Psoas muscle (tissue), 7 donors: ENCODE measurements at regions not wholly inside any gene's neighbourhood (a gene's known extent, or its start where the extent isn't known, plus 50 kb on each side); places are given as distances from the start of the nearest gene placed in this dataset.

Experiments used
- ATAC-seq, 4 donors: fragments of 200-7000 bp; cut with Tn5 transposase; one replicate each; pipeline ENCODE4 v1.9.1; 2020; ENCODE audit warnings: moderate library complexity in 3 of 4, mild to moderate bottlenecking in 2 of 4
- DNase-seq, 2 donors: peaks; one replicate each; pipeline ENCODE4 v3.0.0-alpha.2; 2020
- H3K27ac ChIP-seq: fragments of 200-600 bp; one replicate; pipeline ENCODE4 v1.8.0; 2022
- H3K27me3 ChIP-seq, 3 donors: fragments of 200-600 bp in 1 of 3; one replicate each; pipeline versions ENCODE4 v1.6.1 to v1.8.0; 2013 to 2022; ENCODE audit warnings: low read length in 2 of 3, mild to moderate bottlenecking in 2 of 3, moderate library complexity in 1 of 3; ENCODE audit not compliant: insufficient read depth in 3 of 3
- H3K36me3 ChIP-seq, 2 donors: fragments of 200-600 bp in 1 of 2; one replicate each; pipeline versions ENCODE4 v1.6.1 to v1.8.0; 2013 to 2022; ENCODE audit warnings: low read depth in 1 of 2, mild to moderate bottlenecking in 1 of 2, moderate library complexity in 1 of 2; ENCODE audit not compliant: insufficient read depth in 1 of 2
- H3K4me1 ChIP-seq: fragments of 200-600 bp; one replicate; pipeline ENCODE4 v1.8.0; 2022
- H3K4me3 ChIP-seq: fragments of 200-600 bp; one replicate; pipeline ENCODE4 v1.8.0; 2022; ENCODE audit warnings: mild to moderate bottlenecking
- H3K9me3 ChIP-seq: fragments of 200-600 bp; one replicate; pipeline ENCODE4 v1.8.0; 2022
- WGBS, 3 donors: extraction: QIAGEN DNeasy Blood & Tissue Kit; methylation state at CpG; one replicate each; pipeline versions ENCODE4 v1.1.6 to v1.1.7; 2013; 5-methylcytosine and 5-hydroxymethylcytosine counted together
- intact Hi-C, 2 donors: fragments of 100-400 bp; cut with DNase I; formaldehyde crosslinking; loops; one replicate each; pipeline versions ENCODE4 v1.11.0 to v1.14.2; 2022
- TF ChIP-seq, protein P1 (sequence below): fragments of 200-600 bp; IDR thresholded peaks from one replicate; pipeline ENCODE4 v1.8.0; 2022; ENCODE audit warnings: antibody characterized with exemption
- donor health status: healthy with polysubstance abuse.
- donor health status: DM: no; HTN: no; CAD: no; lungs with moderate emphysema.
- donor health status: Bipolar disorder and iron deficiency.
- donor health status: healthy.
- donor health status: DM: yes; HTN: yes; CAD: no.
- donor health status: DM: no; HTN: no; CAD: no.
- donor health status: DM: yes; HTN: yes; CAD: no.

DNA sequence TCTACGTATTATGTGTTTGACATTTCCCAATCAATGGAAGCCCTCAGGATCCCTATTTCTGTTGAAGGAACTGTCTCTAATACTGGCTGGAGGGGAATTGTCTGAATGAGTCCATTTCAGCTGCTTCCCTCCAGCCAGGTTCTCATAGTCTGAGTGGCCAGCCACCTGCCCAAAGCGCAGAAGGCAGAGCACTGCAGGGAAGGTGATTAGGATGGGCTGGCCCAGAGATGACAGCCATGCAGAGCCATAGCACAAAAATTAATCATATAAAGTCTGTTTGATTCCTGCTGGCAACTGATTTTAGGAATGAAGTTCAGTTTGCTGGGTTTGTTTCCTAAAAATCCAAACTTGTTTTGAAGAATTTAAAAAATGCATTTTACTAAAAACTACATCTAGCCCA lies 327.1 kb downstream of the ETAA1 start:
- Histone ChIP-seq H3K4me3 (no peak overlapping the region), H3K36me3 (no peaks in the 10 kb centered on the region), H3K27me3 (no peaks in the 10 kb centered on the region), H3K9me3 (no peaks in the 10 kb centered on the region), H3K27ac (no peak overlapping the region), H3K4me1 (no peaks in the 10 kb centered on the region)
- WGBS, 3 donors, result 98 to 100% (median 100%) methylated on average over 2 of the region's 2 CpGs
- no peak for DNase-seq
- no peak for ATAC-seq
- TF ChIP-seq, protein P1, sequence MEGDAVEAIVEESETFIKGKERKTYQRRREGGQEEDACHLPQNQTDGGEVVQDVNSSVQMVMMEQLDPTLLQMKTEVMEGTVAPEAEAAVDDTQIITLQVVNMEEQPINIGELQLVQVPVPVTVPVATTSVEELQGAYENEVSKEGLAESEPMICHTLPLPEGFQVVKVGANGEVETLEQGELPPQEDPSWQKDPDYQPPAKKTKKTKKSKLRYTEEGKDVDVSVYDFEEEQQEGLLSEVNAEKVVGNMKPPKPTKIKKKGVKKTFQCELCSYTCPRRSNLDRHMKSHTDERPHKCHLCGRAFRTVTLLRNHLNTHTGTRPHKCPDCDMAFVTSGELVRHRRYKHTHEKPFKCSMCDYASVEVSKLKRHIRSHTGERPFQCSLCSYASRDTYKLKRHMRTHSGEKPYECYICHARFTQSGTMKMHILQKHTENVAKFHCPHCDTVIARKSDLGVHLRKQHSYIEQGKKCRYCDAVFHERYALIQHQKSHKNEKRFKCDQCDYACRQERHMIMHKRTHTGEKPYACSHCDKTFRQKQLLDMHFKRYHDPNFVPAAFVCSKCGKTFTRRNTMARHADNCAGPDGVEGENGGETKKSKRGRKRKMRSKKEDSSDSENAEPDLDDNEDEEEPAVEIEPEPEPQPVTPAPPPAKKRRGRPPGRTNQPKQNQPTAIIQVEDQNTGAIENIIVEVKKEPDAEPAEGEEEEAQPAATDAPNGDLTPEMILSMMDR, result no peak
- intact Hi-C loops, result no loop called here

DNA sequence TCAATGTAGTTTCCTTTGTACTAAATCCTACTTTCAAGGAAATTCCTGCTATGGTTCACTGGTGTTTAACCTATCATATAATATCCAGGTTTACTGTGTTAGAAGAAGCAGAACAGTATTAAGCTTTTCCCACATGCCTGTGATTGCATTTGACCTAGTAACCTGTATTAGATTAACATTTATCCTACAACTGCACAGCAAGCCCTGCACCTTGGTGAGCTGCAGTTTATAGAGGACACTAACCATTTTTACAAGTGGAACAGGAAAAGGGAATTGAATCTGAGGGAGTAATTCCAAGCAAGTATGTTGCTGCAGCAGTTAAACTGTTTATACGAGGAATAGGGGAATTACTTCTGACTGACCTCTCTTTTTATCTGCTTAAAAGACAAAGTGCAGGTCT lies 328.6 kb downstream of the ETAA1 start:
- Histone ChIP-seq H3K27ac (no peak overlapping the region), H3K9me3 (no peaks in the 10 kb centered on the region), H3K4me3 (no peak overlapping the region), H3K36me3 (no peaks in the 10 kb centered on the region), H3K27me3 (no peaks in the 10 kb centered on the region), H3K4me1 (no peaks in the 10 kb centered on the region)
- DNase-seq, result no peak
- intact Hi-C loops, result no loop called here
- TF ChIP-seq, protein P1, result no peak
- 30 to 55% (median 52%) methylated on average over 1 of the region's 1 CpG for WGBS, 3 donors
- no peak for ATAC-seq

DNA sequence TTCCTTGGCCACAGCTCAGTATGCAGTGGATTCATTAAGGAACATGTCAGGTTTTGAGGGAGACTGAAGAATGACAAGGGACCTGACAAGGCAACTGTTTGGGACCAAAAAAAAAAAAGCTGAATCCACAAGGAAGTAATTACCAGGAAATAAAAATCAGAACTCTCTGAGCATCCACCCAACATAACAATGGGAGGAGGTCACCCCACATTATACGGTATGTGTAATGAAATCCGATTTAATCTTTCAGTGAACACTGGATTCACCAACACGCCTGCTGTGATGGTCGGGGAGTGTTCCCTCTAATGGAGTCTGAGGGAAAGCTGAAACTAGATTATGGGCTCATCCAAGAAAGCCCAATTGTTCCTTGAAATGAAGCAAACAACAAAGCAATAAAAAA lies 329.3 kb downstream of the ETAA1 start:
- Histone ChIP-seq H3K9me3 (no peaks in the 10 kb centered on the region), H3K27ac (no peak overlapping the region), H3K27me3 (no peaks in the 10 kb centered on the region), H3K36me3 (no peaks in the 10 kb centered on the region), H3K4me3 (no peak overlapping the region), H3K4me1 (no peaks in the 10 kb centered on the region)
- 61 to 65% (median 64%) methylated on average over 4 of the region's 4 CpGs for WGBS, 3 donors
- ATAC-seq, result no peak
- no peak for DNase-seq
- intact Hi-C loops, result no loop called here
- TF ChIP-seq, protein P1, result no peak

DNA sequence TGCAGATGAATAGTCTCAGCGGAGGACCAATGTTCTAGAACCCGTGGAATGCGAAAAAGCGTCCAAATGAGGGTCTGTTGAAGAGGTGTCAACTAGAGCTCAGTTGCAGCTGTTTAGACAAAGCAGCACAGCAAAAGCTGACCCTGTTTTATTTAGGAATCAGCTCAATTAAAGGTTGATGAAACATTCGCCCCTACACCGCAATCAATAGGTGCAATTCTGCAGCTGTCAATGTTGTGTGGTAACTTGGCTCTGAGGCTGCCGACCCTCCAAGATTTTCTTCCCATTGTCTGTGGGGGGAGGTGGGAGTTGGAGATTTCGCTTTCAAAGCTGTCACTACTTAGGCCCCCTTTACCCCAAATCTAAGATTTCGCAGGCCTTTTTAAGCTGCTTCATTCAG lies 330.0 kb downstream of the ETAA1 start:
- Histone ChIP-seq H3K4me3 (no peak overlapping the region), H3K36me3 (no peaks in the 10 kb centered on the region), H3K4me1 (no peaks in the 10 kb centered on the region), H3K27ac (no peak overlapping the region), H3K9me3 (no peaks in the 10 kb centered on the region), H3K27me3 (no peaks in the 10 kb centered on the region)
- 79 to 84% (median 81%) methylated on average over 9 of the region's 9 CpGs for WGBS, 3 donors
- TF ChIP-seq, protein P1, result no peak
- DNase-seq, result no peak
- ATAC-seq, result no peak
- intact Hi-C loops, result no loop called here

DNA sequence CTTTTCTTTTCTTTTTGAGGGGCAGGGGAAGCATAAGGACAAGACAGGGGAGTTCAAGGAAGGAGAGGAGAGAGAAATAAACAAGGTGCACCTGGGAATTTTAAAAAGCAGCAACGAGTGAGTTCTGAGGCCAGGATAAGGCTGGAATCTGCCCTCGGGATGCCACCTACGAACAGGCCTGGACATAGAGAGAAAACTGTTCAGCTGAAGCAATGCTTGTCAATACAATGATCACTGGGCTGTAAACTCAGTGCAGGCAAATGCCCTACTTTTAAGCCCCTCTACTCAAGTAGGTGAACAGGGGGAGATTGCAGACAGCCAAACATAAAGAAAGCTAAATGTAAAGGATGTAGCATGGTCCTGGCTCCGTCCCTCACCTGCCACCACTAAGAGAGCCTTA lies 330.5 kb downstream of the ETAA1 start:
- intact Hi-C loops, result no loop called here
- H3K27ac ChIP-seq, result no peak overlapping the region
- no peak overlapping the region for H3K4me3 ChIP-seq
- TF ChIP-seq, protein P1, result no peak
- no peaks in the 10 kb centered on the region for H3K9me3 ChIP-seq
- no peaks in the 10 kb centered on the region for H3K27me3 ChIP-seq
- DNase-seq, result no peak
- no peaks in the 10 kb centered on the region for H3K36me3 ChIP-seq
- H3K4me1 ChIP-seq, result no peaks in the 10 kb centered on the region
- ATAC-seq, result no peak
- 75 to 79% (median 77%) methylated on average over 4 of the region's 4 CpGs for WGBS, 3 donors
